ENCODE measurements at regions not wholly inside any gene's neighbourhood (a gene's known extent, or its start where the extent isn't known, plus 50 kb on each side); places are given as distances from the start of the nearest gene placed in this dataset.
"Not testable (repeated sequence)": the region's sequence is repeated elsewhere in the genome, so short reads cannot be mapped to it uniquely, and the experiment has no call there.

- DNase-seq = no peak
Measured at GRCh38 chr5:2376486-2376885, 375.0 kb downstream of the IRX2 start.

DNA sequence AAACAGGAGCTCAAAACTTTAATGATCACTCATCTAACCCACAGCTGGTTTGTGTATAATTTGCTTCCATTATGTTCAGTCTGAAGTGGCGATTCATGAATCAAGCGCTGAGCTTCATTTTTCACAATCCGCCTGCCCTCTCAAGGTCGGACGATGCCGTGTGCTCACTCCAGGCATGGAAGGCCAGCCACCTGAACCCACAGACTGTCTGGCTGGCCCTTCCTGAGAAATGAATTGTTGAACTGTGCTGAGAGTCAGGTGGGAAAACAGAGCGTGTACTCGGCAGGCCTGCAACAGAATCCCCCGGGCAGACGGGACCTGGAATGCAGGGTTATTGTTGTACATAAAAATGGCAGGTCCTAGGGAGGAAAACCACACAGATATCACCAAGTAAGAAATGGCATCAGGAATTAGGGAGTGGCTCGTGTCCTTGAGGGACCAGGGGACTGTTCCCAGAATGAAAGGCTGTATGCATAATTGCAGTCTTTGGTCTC is 375.7 kb downstream of the IRX2 start:
- peak in 1 of 3 experiments; percentile 89 for DNase-seq

DNA sequence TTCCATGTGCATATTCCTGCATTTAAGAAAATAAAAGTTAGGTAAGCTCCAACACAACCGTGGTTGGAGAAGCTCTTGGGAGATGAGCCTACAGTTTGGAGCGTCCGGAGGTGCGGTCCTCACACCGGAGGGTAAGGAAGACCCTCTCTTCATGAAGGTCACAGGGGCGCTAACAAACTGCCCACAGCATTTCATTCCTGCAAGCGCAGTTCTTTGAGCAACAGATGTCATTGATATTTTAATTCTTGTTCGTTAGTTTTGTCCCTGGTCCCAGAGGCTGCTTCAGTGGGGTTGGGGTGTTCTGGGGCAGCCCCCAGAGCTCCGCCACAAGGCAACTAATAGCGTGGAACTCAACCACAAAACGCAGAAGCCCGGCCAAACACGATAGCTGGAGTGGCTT is 376.2 kb downstream of the IRX2 start:
- no peak for DNase-seq

DNA sequence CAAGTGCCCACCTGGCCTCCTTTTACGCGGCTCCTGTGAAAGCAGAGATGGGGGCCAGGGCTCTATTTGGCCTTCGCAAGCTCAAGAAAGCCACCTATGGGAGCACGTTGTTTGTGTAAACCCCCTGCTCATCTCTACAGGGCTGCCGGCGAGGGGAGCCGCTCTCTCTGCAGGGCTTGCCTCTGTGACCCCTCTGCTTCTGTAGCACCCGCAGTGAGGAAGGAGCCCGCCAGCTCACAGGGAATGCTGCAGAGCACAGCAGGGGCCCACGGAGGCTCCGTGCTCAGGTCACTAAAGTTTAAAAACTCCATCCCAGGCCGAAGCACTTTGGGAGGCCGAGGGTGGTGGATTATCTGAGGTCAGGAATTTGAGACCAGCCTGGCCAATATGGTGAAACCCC is 376.8 kb downstream of the IRX2 start:
- no peak for DNase-seq

GRCh38 chr5:2373631-2374030 is 377.8 kb downstream of the IRX2 start:
- DNase-seq = no peak

GRCh38 chr5:2371419-2371710 is 380.1 kb downstream of the IRX2 start:
- DNase-seq = no peak

GRCh38 chr5:2370626-2371418 is 380.7 kb downstream of the IRX2 start:
- DNase-seq = no peak

DNA sequence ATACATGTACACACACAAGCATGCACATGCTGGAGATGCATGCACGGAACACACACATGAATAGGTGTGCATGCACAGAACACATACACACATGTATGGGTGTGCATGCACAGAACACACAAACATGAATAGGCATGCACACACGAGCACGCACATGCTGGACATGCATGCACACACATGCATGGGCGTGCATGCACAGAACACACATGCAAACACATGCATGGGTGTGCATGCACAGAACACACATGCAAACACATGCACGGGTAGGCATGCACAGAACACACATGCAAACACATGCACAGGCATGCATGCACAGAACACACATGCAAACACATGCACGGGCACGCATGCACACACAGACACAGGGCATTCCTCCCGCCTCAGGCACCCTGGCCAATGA is 382.3 kb downstream of the IRX2 start:
- no peak for DNase-seq

DNA sequence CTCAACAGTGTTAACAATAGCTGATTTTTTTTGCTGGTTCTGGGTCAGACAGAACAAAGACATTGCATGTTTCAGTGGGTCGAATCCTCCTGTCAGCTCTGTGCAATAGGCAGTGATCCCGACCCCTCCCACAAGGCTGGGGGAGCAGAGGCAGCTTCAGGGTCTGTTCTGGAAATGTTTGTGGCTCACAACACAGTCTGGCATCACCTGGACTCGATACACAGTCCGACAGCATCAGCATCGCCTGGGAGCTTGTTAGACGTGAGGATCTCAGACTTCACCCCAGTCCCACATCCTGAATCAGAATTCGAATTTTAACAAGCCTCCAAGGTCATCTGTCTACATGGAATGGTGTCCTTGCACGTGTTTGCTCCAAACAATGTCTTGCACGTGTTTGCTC is 384.7 kb downstream of the IRX2 start:
- no peak for DNase-seq

- DNase-seq = no peak
Measured at GRCh38 chr5:2357309-2357708, 394.2 kb downstream of the IRX2 start.

GRCh38 chr5:2355859-2356258 is 395.6 kb downstream of the IRX2 start:
- DNase-seq = no peak

GRCh38 chr5:2353871-2354440 is 397.5 kb downstream of the IRX2 start:
- no peak for DNase-seq

DNA sequence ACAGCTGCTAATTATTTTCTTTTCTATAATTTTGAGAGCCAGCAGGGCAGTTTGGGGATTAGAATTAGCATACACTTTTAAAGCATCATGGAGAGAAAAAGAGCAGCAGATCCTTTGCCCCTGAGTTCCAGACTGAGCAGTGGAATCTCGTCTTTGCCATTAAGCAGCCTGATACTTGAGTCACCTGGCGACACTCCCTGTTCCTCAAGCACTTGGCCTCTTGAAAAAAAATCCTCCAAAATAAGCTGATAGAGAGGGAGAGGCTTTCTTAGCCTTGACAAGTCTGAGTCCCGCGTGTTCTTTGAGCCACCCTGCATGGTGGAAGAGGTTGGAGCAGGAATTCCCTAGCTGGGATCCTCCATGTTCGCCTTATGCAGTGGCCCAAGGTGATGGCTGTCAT is 398.3 kb downstream of the IRX2 start:
- no peak for DNase-seq

GRCh38 chr5:2352101-2352861 is 399.2 kb downstream of the IRX2 start:
- no peak for DNase-seq

DNA sequence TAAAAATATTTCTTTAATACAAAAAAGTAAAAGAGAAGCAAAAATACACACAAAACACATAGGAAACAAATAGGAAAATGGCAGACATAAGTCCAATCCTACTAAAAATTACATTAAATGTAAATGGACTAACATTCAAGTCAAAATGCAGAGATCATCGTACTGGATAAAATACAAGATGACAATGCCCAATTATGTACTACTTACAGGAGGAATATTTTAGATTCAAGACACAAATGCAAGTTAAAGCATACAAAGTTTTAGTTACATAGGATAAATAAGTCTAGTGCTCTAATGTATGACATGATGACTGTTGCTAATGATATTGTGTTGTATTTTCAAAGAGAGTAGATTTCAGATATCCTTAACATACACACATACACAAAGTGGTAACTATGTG is 401.7 kb downstream of the IRX2 start:
- not testable (repeated sequence) for DNase-seq

DNA sequence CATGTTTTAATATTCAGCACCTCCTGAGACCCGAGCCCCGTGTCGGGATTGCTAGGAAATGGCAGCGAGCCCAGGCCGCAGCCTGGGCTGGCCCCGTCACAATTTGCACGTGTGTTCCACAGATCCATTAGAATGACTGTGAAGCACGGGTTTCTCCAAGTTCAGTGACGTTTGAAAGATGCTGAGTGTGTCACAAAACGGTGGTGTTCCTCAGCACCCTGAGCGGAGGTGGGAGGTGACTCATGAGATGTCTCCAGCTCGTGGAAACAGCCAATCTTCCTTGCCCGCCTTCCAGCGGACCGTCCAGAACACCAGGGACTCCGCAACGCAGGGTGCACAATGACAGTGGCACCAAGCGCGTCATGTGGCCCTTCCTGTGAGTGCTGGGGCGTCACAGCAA is 412.8 kb downstream of the IRX2 start:
- DNase-seq = no peak

- DNase-seq = no peak
Measured at GRCh38 chr5:2335733-2336515, 415.6 kb downstream of the IRX2 start.

DNA sequence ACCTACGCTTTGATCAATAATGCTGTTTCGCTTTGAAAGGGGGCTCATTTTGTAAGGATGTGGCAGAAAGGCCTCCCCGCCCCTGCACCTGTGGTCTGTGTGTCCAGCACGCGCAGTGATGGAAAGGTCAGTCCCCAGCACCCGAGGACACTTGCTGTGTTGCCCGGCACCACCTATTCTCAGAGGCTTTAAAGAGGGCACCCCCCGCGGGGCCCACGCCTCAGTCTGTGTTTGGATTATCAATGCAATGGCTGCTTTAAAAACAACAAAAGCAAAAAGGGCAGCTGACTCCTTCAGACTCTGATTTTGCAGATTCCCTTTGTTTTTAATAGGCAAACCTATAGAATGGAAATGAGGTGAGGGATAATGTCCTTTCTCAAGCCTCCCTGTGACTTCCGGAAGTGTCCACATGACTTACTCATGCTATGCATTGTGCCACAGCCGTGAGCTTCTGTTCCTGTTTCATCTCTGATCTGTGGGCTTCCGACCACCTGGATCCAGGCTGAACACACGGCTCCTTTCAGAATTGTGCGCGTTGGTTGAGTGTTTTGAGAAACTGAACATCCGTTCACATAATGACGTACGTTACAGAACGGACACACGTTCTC is 416.2 kb downstream of the IRX2 start:
- DNase-seq = no peak

GRCh38 chr5:2334719-2335118 is 416.8 kb downstream of the IRX2 start:
- peak in 1 of 3 experiments; percentile 12 for DNase-seq

DNA sequence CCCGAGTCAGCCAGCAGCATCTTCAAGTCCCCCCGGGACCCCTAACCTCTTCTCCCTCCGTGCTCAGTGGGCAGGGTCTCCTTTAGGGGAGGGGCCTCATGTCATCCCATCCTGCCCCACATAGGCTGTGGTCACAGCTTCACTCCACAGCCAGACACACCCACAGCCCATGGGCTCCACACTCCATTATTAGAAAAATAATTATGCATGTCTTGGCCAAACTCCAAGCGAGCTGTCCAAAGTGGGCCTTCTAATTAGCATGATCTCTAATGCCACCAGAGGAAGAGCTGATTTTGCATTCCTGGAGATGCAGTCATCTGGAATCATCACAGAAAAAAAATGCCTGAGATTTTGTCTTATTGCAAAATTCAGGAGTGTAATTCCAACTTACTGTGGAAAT is 418.2 kb downstream of the IRX2 start:
- no peak for DNase-seq

- DNase-seq = no peak
Measured at GRCh38 chr5:2332521-2332920, 419.0 kb downstream of the IRX2 start.

GRCh38 chr5:2330325-2331130 is 420.9 kb downstream of the IRX2 start:
- DNase-seq = no peak

All from NCI-H1417 (cell line).